Neural cell (in vitro differentiated cells): ENCODE measurements at regions not wholly inside any gene's neighbourhood (a gene's known extent, or its start where the extent isn't known, plus 50 kb on each side); places are given as distances from the start of the nearest gene placed in this dataset.

Source experiments
- CTCF ChIP-seq: fragments of 450-650 bp; IDR thresholded peaks from 2 replicates; pipeline ENCODE4 v1.5.1; 2014; ENCODE audit warnings: antibody characterized with exemption, mild to moderate bottlenecking, moderate library complexity; ENCODE audit not compliant: poor library complexity, severe bottlenecking
- EP300 ChIP-seq: fragments of 450-650 bp; conservative IDR thresholded peaks from 2 replicates; pipeline ENCODE4 v1.6.1; 2014; ENCODE audit warnings: antibody characterized with exemption, mild to moderate bottlenecking, moderate library complexity; ENCODE audit not compliant: poor library complexity, severe bottlenecking
- EZH2 ChIP-seq: fragments of 200-600, 300-800 bp; shearing (Covaris generic), sonication (generic); IDR thresholded peaks from 2 replicates; pipeline ENCODE4 v1.6.1; 2014; ENCODE audit warnings: antibody characterized with exemption, low read length, borderline replicate concordance, mild to moderate bottlenecking; ENCODE audit not compliant: insufficient read depth, poor library complexity, severe bottlenecking
- POLR2AphosphoS5 ChIP-seq: IDR thresholded peaks from 2 replicates; pipeline ENCODE4 v1.6.1; 2012

- TF ChIP-seq CTCF, result no peak
- no peak for TF ChIP-seq EP300
- TF ChIP-seq EZH2, result no peak
- TF ChIP-seq POLR2AphosphoS5, result no peak
These were observed 311.6 kb downstream of the MSX2 start for GRCh38 chr5:175035882-175036533.
